ENCODE measurements at regions not wholly inside any gene's neighbourhood (a gene's known extent, or its start where the extent isn't known, plus 50 kb on each side); places are given as distances from the start of the nearest gene placed in this dataset.

GRCh38 chr2:189248141-189248540 lies 68.6 kb upstream of the COL5A2 start:
- Histone ChIP-seq H4K20me1 (ENCODE audit: insufficient read depth, low read length) (no peaks in the 10 kb centered on the region), H3K4me1 (ENCODE audit: insufficient read depth, low read length, severe bottlenecking) (no peaks in the 10 kb centered on the region), H3K9me2 (ENCODE audit: low read depth, low read length) (no peaks in the 10 kb centered on the region), H3K4me2 (ENCODE audit: low read length) (no peak overlapping the region), H3K27me3 (ENCODE audit: insufficient read depth, low read length) (no peaks in the 10 kb centered on the region), H3K4me3 (ENCODE audit: low read depth, low read length, poor library complexity, severe bottlenecking) (no peak overlapping the region), H3K27ac (ENCODE audit: low read depth, low read length, poor library complexity, severe bottlenecking) (no peak overlapping the region), H3F3A (ENCODE audit: insufficient read depth, low read length) (no peaks in the 10 kb centered on the region), H3K9me3 (ENCODE audit: low read length) (no peaks in the 10 kb centered on the region), H3K9ac (ENCODE audit: low read length) (no peak overlapping the region), H3K79me2 (ENCODE audit: insufficient read depth, low read length) (no peaks in the 10 kb centered on the region), H3K36me3 (ENCODE audit: insufficient read depth, low read length) (no peaks in the 10 kb centered on the region), H2AFZ (ENCODE audit: low read length) (no peak overlapping the region)
- TF ChIP-seq EZH2 (IDR thresholded peaks at IDR 0.05; ENCODE audit: borderline replicate concordance, low read length) (no peak), CTCF (IDR thresholded peaks at IDR 0.05; ENCODE audit: low read length) (no peak)

GRCh38 chr2:189249171-189249570 lies 69.6 kb upstream of the COL5A2 start:
- Histone ChIP-seq H4K20me1 (ENCODE audit: insufficient read depth, low read length) (no peaks in the 10 kb centered on the region), H3K4me3 (ENCODE audit: low read depth, low read length, poor library complexity, severe bottlenecking) (no peak overlapping the region), H3K79me2 (ENCODE audit: insufficient read depth, low read length) (no peaks in the 10 kb centered on the region), H2AFZ (ENCODE audit: low read length) (no peak overlapping the region), H3K4me2 (ENCODE audit: low read length) (no peak overlapping the region), H3K27ac (ENCODE audit: low read depth, low read length, poor library complexity, severe bottlenecking) (no peak overlapping the region), H3K9me3 (ENCODE audit: low read length) (no peaks in the 10 kb centered on the region), H3K9me2 (ENCODE audit: low read depth, low read length) (no peaks in the 10 kb centered on the region), H3K9ac (ENCODE audit: low read length) (no peak overlapping the region), H3K4me1 (ENCODE audit: insufficient read depth, low read length, severe bottlenecking) (no peaks in the 10 kb centered on the region), H3F3A (ENCODE audit: insufficient read depth, low read length) (no peaks in the 10 kb centered on the region), H3K27me3 (ENCODE audit: insufficient read depth, low read length) (no peaks in the 10 kb centered on the region), H3K36me3 (ENCODE audit: insufficient read depth, low read length) (no peaks in the 10 kb centered on the region)
- no peak for TF ChIP-seq CTCF (IDR thresholded peaks at IDR 0.05; ENCODE audit: low read length)
- no peak for TF ChIP-seq EZH2 (IDR thresholded peaks at IDR 0.05; ENCODE audit: borderline replicate concordance, low read length)

- no peaks in the 10 kb centered on the region for H4K20me1 ChIP-seq (ENCODE audit: insufficient read depth, low read length)
- no peaks in the 10 kb centered on the region for H3K4me1 ChIP-seq (ENCODE audit: insufficient read depth, low read length, severe bottlenecking)
- no peak overlapping the region for H3K9ac ChIP-seq (ENCODE audit: low read length)
- H3K4me2 ChIP-seq (ENCODE audit: low read length) = no peak overlapping the region
- no peaks in the 10 kb centered on the region for H3F3A ChIP-seq (ENCODE audit: insufficient read depth, low read length)
- H3K27me3 ChIP-seq (ENCODE audit: insufficient read depth, low read length) = no peaks in the 10 kb centered on the region
- H3K9me2 ChIP-seq (ENCODE audit: low read depth, low read length) = no peaks in the 10 kb centered on the region
- no peak overlapping the region for H3K27ac ChIP-seq (ENCODE audit: low read depth, low read length, poor library complexity, severe bottlenecking)
- no peak overlapping the region for H2AFZ ChIP-seq (ENCODE audit: low read length)
- H3K36me3 ChIP-seq (ENCODE audit: insufficient read depth, low read length) = no peaks in the 10 kb centered on the region
- no peak overlapping the region for H3K4me3 ChIP-seq (ENCODE audit: low read depth, low read length, poor library complexity, severe bottlenecking)
- TF ChIP-seq CTCF (IDR thresholded peaks at IDR 0.05; ENCODE audit: low read length) = no peak
- TF ChIP-seq EZH2 (IDR thresholded peaks at IDR 0.05; ENCODE audit: borderline replicate concordance, low read length) = no peak
- H3K79me2 ChIP-seq (ENCODE audit: insufficient read depth, low read length) = no peaks in the 10 kb centered on the region
- no peaks in the 10 kb centered on the region for H3K9me3 ChIP-seq (ENCODE audit: low read length)
Measured at GRCh38 chr2:189249901-189250300, 70.3 kb upstream of the COL5A2 start.
